ENCODE measurements at regions not wholly inside any gene's neighbourhood (a gene's known extent, or its start where the extent isn't known, plus 50 kb on each side); places are given as distances from the start of the nearest gene placed in this dataset.

- Mint-ChIP-seq H3K27ac (no peak overlapping the region), H3K27me3 (ENCODE audit: low read depth) (peaks cover 20% of the 10 kb centered on the region), H3K36me3 (ENCODE audit: low read depth) (no peaks in the 10 kb centered on the region), H3K4me1 (ENCODE audit: low read depth) (no peaks in the 10 kb centered on the region), H3K9me3 (no peaks in the 10 kb centered on the region), H3K4me3 (ENCODE audit: low read depth) (no peak overlapping the region)
- intact Hi-C loops (cut with micrococcal nuclease), result no loop called here
- DNase-seq (ENCODE audit: low spot score), result no peak
Observed at GRCh38 chr1:233435622-233436021, 108.1 kb downstream of the MAP3K21 start.

DNA sequence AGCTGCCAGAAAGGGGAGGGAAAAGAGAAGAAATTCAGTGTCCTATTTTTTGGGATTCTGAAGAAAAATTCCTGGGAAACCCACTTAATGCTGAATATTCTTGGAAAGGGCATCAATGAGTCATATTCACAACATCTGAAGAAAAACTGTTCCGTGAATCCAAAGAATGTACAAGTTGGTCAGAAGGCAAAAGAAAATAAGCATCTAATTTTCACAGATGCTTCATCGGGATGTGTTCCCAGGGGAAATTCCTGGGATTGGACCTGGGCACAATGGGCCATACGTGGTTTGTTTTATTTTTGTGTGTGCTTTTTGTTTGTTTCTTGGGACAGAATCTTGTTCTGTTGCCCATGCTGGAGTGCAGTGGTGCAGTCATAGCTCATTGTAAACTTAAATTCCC is 112.2 kb downstream of the MAP3K21 start:
- H3K4me1 Mint-ChIP-seq (ENCODE audit: low read depth), result peaks cover 2% of the 10 kb centered on the region
- DNase-seq (ENCODE audit: low spot score), result no peak
- peaks cover 19% of the 10 kb centered on the region for H3K27me3 Mint-ChIP-seq (ENCODE audit: low read depth)
- no peak overlapping the region for H3K27ac Mint-ChIP-seq
- H3K9me3 Mint-ChIP-seq, result no peaks in the 10 kb centered on the region
- no peak overlapping the region for H3K4me3 Mint-ChIP-seq (ENCODE audit: low read depth)
- no peaks in the 10 kb centered on the region for H3K36me3 Mint-ChIP-seq (ENCODE audit: low read depth)
- intact Hi-C loops (cut with micrococcal nuclease), result loop anchor here (1.0 to 2.0 kb wide), 2 partner anchors 45 to 352 kb away; no protein-coding TSS in a partner anchor

- Mint-ChIP-seq H3K27ac (no peak overlapping the region), H3K4me1 (ENCODE audit: low read depth) (peaks cover 2% of the 10 kb centered on the region), H3K4me3 (ENCODE audit: low read depth) (no peak overlapping the region), H3K9me3 (no peaks in the 10 kb centered on the region), H3K27me3 (ENCODE audit: low read depth) (peaks cover 13% of the 10 kb centered on the region), H3K36me3 (ENCODE audit: low read depth) (no peaks in the 10 kb centered on the region)
- no peak for DNase-seq (ENCODE audit: low spot score)
- intact Hi-C loops (cut with micrococcal nuclease), result loop anchor here (1.0 to 2.0 kb wide), 3 partner anchors 46 to 625 kb away; no protein-coding TSS in a partner anchor
Observed at GRCh38 chr1:233440951-233441401, 113.5 kb downstream of the MAP3K21 start.

GRCh38 chr1:233442026-233442780 is 114.7 kb downstream of the MAP3K21 start:
- H3K4me1 Mint-ChIP-seq (ENCODE audit: low read depth), result peaks cover 2% of the 10 kb centered on the region
- H3K9me3 Mint-ChIP-seq, result no peaks in the 10 kb centered on the region
- no peaks in the 10 kb centered on the region for H3K36me3 Mint-ChIP-seq (ENCODE audit: low read depth)
- H3K4me3 Mint-ChIP-seq (ENCODE audit: low read depth), result no peak overlapping the region
- intact Hi-C loops (cut with micrococcal nuclease), result no loop called here
- H3K27me3 Mint-ChIP-seq (ENCODE audit: low read depth), result peaks cover 13% of the 10 kb centered on the region
- no peak overlapping the region for H3K27ac Mint-ChIP-seq
- DNase-seq (ENCODE audit: low spot score), result no peak

DNA sequence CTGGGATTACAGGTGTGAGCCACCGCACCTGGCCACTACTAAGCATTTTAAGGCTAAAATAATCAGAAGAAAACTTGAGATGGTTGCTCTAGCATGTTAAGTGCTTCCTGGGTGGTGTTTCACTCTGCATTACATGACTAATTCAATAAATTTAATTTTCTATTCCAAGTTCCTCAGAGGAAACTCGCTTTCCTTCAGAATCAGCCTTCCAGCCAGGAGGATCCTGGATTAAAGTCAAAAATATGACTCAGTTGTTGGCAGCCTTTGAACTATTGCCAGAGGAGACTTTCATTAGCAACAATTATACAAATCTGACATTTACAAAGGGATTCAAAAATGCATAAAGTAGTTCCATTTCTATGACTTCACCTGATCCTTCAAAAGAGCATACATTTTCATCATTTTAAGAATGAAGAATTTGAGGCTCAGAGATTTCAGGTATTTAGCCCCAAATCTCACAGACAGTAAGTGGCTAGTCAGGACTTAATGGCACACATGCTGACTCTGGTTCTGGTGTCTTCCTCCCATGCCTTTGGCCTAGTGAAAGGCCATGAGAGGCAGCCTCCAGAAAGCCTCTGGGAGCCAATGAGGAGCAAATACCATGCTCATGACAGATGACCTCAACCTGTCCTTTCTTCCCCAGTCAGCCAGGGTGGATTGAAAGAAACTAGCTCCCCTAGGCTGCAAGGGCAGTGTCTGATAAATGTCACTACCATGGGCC is 115.7 kb downstream of the MAP3K21 start:
- Mint-ChIP-seq H3K9me3 (no peaks in the 10 kb centered on the region), H3K4me3 (ENCODE audit: low read depth) (no peak overlapping the region), H3K27ac (no peak overlapping the region), H3K4me1 (ENCODE audit: low read depth) (peaks cover 2% of the 10 kb centered on the region), H3K27me3 (ENCODE audit: low read depth) (peaks cover 12% of the 10 kb centered on the region), H3K36me3 (ENCODE audit: low read depth) (no peaks in the 10 kb centered on the region)
- intact Hi-C loops (cut with micrococcal nuclease), result no loop called here
- DNase-seq (ENCODE audit: low spot score), result no peak

GRCh38 chr1:233444484-233444883 is 117.0 kb downstream of the MAP3K21 start:
- Mint-ChIP-seq H3K4me3 (ENCODE audit: low read depth) (no peak overlapping the region), H3K27me3 (ENCODE audit: low read depth) (peaks cover 8% of the 10 kb centered on the region), H3K9me3 (no peaks in the 10 kb centered on the region), H3K36me3 (ENCODE audit: low read depth) (no peaks in the 10 kb centered on the region), H3K27ac (no peak overlapping the region), H3K4me1 (ENCODE audit: low read depth) (peaks cover 2% of the 10 kb centered on the region)
- intact Hi-C loops (cut with micrococcal nuclease), result no loop called here
- DNase-seq (ENCODE audit: low spot score), result no peak

DNA sequence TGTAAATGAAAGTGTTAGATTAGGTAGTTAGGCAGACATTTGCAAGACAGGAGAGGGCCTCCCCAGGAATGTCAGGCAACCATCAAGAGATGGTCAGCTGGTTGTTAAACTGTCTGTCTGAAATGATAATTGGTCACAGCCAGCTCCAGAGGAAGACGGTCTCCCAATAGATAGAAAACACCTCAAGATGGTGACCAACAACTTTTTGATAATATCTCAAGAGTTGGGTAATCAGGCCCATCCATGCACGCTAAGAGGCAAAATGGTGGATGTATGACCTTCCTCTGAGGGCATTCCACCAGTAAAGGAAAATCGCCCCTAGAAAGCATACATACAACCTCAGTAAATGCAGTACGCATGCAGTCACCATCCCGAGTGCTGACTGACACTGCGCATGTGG is 118.2 kb downstream of the MAP3K21 start:
- peaks cover 8% of the 10 kb centered on the region for H3K27me3 Mint-ChIP-seq (ENCODE audit: low read depth)
- H3K4me1 Mint-ChIP-seq (ENCODE audit: low read depth), result peaks cover 2% of the 10 kb centered on the region
- no peaks in the 10 kb centered on the region for H3K36me3 Mint-ChIP-seq (ENCODE audit: low read depth)
- H3K4me3 Mint-ChIP-seq (ENCODE audit: low read depth), result no peak overlapping the region
- no peaks in the 10 kb centered on the region for H3K9me3 Mint-ChIP-seq
- DNase-seq (ENCODE audit: low spot score), result no peak
- intact Hi-C loops (cut with micrococcal nuclease), result no loop called here
- no peak overlapping the region for H3K27ac Mint-ChIP-seq

GRCh38 chr1:233446935-233447334 is 119.4 kb downstream of the MAP3K21 start:
- no peak for DNase-seq (ENCODE audit: low spot score)
- no peaks in the 10 kb centered on the region for H3K9me3 Mint-ChIP-seq
- H3K4me3 Mint-ChIP-seq (ENCODE audit: low read depth), result no peak overlapping the region
- H3K27me3 Mint-ChIP-seq (ENCODE audit: low read depth), result peaks cover 10% of the 10 kb centered on the region
- intact Hi-C loops (cut with micrococcal nuclease), result no loop called here
- H3K36me3 Mint-ChIP-seq (ENCODE audit: low read depth), result no peaks in the 10 kb centered on the region
- no peaks in the 10 kb centered on the region for H3K4me1 Mint-ChIP-seq (ENCODE audit: low read depth)
- H3K27ac Mint-ChIP-seq, result no peak overlapping the region

DNA sequence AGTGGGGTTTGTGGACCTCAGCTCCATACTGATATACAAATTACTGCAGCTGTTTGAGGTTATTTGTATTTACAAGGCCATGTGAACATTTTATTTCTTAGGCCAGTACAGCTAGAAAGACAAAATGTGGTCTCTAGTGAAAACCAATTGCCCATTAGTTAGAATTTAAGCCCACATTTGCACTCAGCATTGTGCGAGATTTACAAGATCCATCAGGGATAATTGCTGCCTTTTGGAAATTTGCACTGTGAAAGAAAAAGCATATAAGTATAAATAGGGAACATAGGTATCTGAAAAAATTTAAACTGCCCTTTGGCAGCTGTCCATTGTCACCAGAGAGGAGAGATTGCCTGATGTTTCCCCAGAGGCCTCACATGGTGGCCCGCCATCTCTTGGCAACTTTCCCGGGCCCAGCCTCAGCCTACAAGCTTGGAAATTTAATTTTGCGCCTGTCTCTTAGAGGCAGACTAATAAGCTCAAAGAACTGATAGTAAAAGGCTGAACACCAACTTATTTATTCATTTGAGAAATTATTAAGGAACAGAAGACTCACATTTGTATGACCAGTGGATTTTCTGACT is 120.7 kb downstream of the MAP3K21 start:
- intact Hi-C loops (cut with micrococcal nuclease), result no loop called here
- Mint-ChIP-seq H3K27ac (no peak overlapping the region), H3K4me3 (ENCODE audit: low read depth) (no peak overlapping the region), H3K4me1 (ENCODE audit: low read depth) (no peaks in the 10 kb centered on the region), H3K27me3 (ENCODE audit: low read depth) (peaks cover 6% of the 10 kb centered on the region), H3K36me3 (ENCODE audit: low read depth) (no peaks in the 10 kb centered on the region), H3K9me3 (no peaks in the 10 kb centered on the region)
- no peak for DNase-seq (ENCODE audit: low spot score)

DNA sequence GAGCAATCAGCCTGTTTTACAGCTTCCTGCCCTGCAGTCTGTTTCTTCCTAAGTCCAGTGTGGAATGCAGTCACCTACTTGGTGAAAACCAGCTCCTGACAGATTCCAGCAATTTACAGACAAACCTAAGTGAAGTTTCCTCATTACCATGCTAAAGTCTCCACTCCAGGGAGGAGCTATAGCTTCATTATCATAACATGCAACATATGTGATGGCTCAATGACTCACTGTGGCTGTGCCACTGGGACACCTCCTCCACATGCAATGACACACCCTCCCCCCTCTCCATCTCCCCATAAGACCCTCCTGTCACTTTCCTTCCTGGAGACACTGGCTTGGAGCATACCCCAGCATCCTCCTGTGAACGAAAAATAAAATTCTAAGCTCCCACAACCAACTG is 125.2 kb downstream of the MAP3K21 start:
- no peak overlapping the region for H3K4me3 Mint-ChIP-seq (ENCODE audit: low read depth)
- intact Hi-C loops (cut with micrococcal nuclease), result no loop called here
- no peaks in the 10 kb centered on the region for H3K4me1 Mint-ChIP-seq (ENCODE audit: low read depth)
- H3K27me3 Mint-ChIP-seq (ENCODE audit: low read depth), result peaks cover 9% of the 10 kb centered on the region
- DNase-seq (ENCODE audit: low spot score), result no peak
- no peaks in the 10 kb centered on the region for H3K9me3 Mint-ChIP-seq
- H3K27ac Mint-ChIP-seq, result no peak overlapping the region
- H3K36me3 Mint-ChIP-seq (ENCODE audit: low read depth), result no peaks in the 10 kb centered on the region

DNA sequence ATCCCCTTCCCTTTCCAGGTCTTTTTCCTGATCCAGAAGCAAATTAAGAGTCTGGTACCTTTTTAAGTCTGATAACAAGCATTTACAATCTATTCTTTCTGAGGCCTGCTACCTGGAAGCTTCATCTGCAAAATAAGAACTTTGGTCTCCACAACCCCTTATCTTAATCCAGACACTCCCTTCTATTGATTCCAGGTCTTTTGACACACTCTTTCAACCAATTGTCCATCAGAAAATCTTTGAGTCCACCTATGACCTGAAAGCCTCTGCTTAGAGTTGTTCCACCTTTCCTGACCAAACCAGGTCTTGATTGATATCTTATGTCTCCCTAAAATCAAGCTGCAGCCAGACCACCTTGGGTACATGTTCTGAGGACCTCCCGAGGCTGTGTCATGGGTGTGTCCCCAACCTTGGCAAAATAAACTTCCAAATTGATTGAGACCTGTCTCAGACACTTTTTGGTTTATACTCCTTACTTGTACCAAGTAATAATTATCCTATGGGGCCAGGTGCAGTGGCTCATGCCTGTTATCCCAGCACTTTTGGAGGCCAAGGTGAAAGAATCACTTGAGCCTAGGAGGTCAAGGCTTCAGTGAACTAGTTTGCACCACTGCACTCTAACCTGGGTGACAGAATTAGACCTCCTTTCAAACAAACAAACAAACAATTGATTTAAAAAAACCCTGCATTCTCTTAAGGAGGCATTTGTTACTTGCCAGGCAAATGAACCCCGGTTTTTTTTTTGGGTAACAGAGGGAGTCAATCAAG is 126.1 kb downstream of the MAP3K21 start:
- intact Hi-C loops (cut with micrococcal nuclease), result no loop called here
- no peak overlapping the region for H3K27ac Mint-ChIP-seq
- H3K4me1 Mint-ChIP-seq (ENCODE audit: low read depth), result no peaks in the 10 kb centered on the region
- H3K27me3 Mint-ChIP-seq (ENCODE audit: low read depth), result peaks cover 7% of the 10 kb centered on the region
- no peaks in the 10 kb centered on the region for H3K9me3 Mint-ChIP-seq
- DNase-seq (ENCODE audit: low spot score), result no peak
- H3K4me3 Mint-ChIP-seq (ENCODE audit: low read depth), result no peak overlapping the region
- no peaks in the 10 kb centered on the region for H3K36me3 Mint-ChIP-seq (ENCODE audit: low read depth)

DNA sequence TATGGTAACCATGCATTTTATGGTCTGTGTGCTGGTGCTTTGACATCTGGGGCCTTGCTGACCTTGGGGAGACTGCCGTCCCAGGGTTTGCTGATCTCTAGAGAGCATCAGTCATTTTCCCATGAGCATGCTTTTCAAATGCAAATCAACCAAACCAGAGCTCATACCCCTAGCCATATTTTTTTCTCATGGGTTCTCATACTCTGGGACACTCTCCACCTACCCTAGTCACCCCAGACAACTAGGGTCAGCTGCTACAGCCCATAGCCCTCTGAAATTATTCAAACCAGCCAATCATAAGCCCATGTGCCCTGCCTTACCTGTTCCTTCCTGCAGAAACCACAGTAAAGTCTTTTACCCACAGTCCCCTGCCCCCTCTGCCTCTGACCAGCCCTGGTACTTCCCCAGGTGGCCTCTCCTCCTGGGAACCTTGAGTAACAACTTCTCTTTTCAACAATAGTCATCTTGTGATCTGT is 132.0 kb downstream of the MAP3K21 start:
- Mint-ChIP-seq H3K27me3 (ENCODE audit: low read depth) (peaks cover 2% of the 10 kb centered on the region), H3K27ac (no peak overlapping the region), H3K4me1 (ENCODE audit: low read depth) (peaks cover 1% of the 10 kb centered on the region), H3K4me3 (ENCODE audit: low read depth) (no peak overlapping the region), H3K36me3 (ENCODE audit: low read depth) (no peaks in the 10 kb centered on the region), H3K9me3 (no peaks in the 10 kb centered on the region)
- intact Hi-C loops (cut with micrococcal nuclease), result no loop called here
- no peak for DNase-seq (ENCODE audit: low spot score)
